GM12892 (cell line): ENCODE measurements at regions not wholly inside any gene's neighbourhood (a gene's known extent, or its start where the extent isn't known, plus 50 kb on each side); places are given as distances from the start of the nearest gene placed in this dataset.

Experiments used
- POLR2A ChIP-seq: IDR thresholded peaks from 2 replicates; pipeline ENCODE4 v1.6.1; 2011; ENCODE audit warnings: low read depth, low read length, control low read depth
- TAF1 ChIP-seq: IDR thresholded peaks from 2 replicates; pipeline ENCODE4 v1.6.1; 2011; ENCODE audit warnings: low read depth, mild to moderate bottlenecking, control low read depth, low read length, borderline replicate concordance

DNA sequence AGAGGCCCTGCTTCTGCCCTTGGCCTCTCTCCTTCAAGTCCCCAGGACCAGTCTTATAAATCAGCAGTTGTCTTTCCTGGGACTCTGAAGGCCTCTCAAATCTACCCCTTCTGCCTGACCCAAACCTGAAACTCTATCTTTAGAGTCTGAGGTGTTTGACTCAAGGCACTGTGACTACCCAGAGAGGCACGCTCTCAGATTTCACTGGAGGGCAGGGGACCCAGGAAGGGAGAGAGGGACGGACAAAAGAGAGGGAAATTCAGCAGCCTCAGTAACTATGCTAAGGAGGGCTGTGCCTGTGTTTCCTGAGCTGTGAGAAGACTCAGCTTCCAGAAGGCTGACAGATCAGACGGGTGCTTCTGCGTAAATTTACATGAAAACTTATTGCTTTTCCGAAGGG is 217.8 kb downstream of the HAUS1 start:
- TF ChIP-seq POLR2A (no peak), TAF1 (no peak)
